ENCODE measurements at regions not wholly inside any gene's neighbourhood (a gene's known extent, or its start where the extent isn't known, plus 50 kb on each side); places are given as distances from the start of the nearest gene placed in this dataset.
A peak's percentile ranks its signal among the peaks of the same experiment; 100 is the strongest.

- DNase-seq (ENCODE audit: low read depth): no peak
Measured at GRCh38 chr9:103397868-103398600, 402.9 kb downstream of the CYLC2 start.

- no peak for DNase-seq (ENCODE audit: low read depth)
Measured at GRCh38 chr9:103399535-103399934, 404.4 kb downstream of the CYLC2 start.

DNA sequence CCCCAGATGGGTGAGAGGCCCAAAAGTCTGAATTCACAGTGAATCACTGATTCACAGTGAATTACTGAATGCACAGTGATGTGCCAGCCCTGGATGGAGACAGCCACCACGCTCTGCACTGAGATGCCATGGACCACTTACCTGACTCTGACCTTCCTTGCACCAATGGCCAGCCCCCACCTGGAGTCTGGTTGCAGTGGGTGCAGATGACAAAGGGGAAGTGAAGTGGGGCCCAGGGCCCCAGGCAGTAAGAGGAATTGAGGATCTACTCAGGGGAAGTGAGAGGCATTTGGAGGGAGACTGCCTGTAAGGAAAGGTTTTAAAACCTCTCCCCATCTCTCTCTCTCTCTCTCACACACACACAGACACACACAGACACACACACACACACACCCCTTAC, 412.1 kb downstream of the CYLC2 start:
- no peak for DNase-seq (ENCODE audit: low read depth)

DNA sequence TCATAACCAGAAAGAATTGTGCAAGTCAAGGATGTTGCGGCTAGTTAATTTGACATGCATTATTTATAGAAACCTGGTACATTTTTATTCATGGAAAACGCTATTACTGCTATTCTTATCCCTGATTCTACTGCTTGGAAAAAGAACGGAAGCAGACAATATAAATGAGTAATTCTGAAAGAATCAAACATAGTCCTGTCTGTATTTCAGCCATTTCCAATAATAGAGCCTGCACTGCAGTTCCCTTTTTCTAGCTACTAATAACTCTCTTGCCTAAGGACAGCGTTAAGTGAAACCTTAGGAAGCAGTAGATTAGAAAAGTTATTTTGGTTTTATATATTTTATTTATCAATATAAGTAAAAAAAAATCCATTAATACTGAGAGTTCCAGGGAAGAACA, 414.9 kb downstream of the CYLC2 start:
- no peak for DNase-seq (ENCODE audit: low read depth)

- DNase-seq (ENCODE audit: low read depth): no peak
Measured at GRCh38 chr9:103427696-103428095, 432.6 kb downstream of the CYLC2 start.

DNA sequence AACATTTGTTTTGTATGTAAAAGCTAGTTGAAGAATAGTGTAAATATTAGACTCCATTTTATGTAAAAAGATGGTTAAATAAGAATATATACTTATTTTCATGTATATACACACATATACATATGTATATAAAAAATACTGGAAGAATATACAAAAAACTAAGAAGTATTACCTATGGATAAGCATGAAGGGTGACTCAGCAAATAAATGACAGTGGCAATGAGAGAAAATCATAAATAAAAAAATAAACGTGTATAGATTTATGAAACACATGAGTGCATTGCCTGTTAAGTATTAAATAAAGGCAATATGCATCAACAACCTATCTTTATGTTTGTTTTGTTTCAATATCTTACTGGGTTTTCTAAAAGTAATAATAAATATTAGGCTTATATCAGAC, 435.3 kb downstream of the CYLC2 start:
- no peak for DNase-seq (ENCODE audit: low read depth)

DNA sequence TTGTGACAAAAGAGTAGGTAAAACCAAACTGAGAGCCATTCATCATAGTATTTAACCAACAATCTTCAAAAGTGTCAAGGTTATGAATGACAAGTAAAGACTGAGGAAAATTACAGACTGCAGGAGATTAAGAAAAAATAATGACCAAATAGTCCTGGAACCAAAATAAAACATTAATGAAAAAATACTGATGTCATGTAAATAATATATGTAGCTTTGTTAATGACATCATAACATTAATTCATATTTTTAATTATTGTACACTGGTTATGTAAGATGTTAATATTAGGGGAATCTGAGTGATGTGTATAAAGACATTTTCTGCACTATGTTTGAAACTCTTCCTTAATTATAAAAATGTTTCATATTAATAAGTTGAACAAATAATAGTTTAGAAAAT, 436.7 kb downstream of the CYLC2 start:
- DNase-seq (ENCODE audit: low read depth): no peak

- DNase-seq (ENCODE audit: low read depth): no peak
Measured at GRCh38 chr9:103444176-103444575, 449.0 kb downstream of the CYLC2 start.

DNA sequence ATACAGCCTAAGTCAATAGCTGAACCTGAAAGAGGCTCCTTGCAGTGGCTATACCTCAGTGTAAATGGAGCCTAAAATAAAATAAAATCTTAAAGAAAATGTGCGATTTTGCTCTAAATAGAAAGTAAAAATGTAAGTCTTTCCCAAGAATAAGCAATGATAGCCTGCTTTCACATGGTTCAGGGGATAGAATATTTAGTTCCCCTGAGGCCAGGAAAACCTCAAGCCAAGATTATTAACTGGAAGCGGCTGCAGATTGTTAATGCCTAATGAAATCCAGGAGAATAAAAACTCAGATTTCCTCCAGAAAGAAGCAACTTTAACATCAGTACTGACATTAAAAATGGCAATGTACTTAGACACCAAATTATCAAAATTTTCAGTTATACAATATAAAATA, 463.7 kb downstream of the CYLC2 start:
- no peak for DNase-seq (ENCODE audit: low read depth)

DNA sequence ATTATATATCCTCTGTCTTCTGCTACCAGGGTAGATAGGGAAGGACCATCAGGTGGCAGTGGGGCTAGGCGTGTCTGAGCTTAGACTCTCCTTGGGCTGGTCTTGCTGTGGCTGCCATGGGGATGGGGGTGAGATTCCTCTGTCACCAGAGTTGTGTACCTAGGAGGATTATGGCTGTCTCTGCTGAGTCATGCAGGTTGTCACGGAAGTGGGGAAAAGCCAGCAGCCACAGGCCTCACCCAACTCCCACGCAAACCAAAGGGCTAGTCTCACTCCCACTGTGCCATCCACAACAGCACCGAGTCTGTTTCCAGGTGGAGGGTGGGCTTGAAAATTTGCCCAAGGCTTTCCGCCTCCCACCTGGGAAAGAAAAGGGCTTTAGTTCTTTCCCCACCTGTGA, 476.1 kb downstream of the CYLC2 start:
- no peak for DNase-seq (ENCODE audit: low read depth)

GRCh38 chr9:103474156-103474555, 479.0 kb downstream of the CYLC2 start:
- DNase-seq (ENCODE audit: low read depth): no peak

- DNase-seq (ENCODE audit: low read depth): no peak
Measured at GRCh38 chr9:103483471-103484096, 488.5 kb downstream of the CYLC2 start.

DNA sequence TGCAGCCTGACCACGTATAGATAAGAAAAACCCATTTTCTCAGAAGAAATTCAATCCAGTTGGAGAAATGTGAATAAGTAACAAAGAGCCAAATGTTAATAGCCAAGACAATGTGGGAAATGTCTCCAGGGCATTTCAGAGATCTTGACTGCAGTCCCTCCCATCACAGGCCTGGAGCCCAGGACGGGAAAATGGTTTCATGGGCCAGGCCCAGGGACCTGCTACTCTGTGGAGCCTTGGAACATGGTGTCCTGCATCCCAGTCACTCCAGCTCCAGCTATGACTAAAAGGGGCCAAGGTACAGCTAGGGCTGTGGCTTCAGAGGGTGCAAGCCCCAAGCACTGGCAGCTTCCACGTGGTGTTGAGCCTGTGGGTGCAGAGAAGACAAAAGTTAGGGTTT, 490.0 kb downstream of the CYLC2 start:
- no peak for DNase-seq (ENCODE audit: low read depth)

GRCh38 chr9:103514767-103515166, 519.6 kb downstream of the CYLC2 start:
- DNase-seq (ENCODE audit: low read depth): no peak

GRCh38 chr9:103522409-103522808, 527.3 kb downstream of the CYLC2 start:
- DNase-seq (ENCODE audit: low read depth): no peak

- DNase-seq (ENCODE audit: low read depth): no peak
Measured at GRCh38 chr9:103530934-103531333, 535.8 kb downstream of the CYLC2 start.

GRCh38 chr9:103533318-103533717, 538.2 kb downstream of the CYLC2 start:
- no peak for DNase-seq (ENCODE audit: low read depth)

DNA sequence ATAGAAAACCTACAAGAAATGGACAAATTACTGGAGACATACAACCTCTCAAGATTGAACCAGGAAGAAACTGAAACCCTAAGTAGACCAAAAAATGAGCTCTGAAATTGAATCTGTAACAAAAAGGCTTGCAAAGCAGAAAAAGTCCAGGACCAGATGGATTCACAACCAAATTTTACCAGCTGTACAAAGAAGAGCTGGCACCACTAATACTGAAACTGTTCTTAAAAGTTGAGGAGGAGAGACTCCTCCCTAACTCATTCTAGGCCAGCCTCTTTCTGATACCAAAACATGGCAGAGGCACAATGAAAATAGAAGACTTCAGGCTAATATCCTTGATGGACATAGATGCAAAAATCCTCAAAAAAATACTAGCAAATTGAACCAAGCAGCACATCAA, 542.3 kb downstream of the CYLC2 start:
- DNase-seq (ENCODE audit: low read depth): no peak

- DNase-seq (ENCODE audit: low read depth): peak; percentile 3
Measured at GRCh38 chr9:103545260-103545659, 548.8 kb upstream of the SMC2 start.

GRCh38 chr9:103552712-103553111, 541.4 kb upstream of the SMC2 start:
- no peak for DNase-seq (ENCODE audit: low read depth)

DNA sequence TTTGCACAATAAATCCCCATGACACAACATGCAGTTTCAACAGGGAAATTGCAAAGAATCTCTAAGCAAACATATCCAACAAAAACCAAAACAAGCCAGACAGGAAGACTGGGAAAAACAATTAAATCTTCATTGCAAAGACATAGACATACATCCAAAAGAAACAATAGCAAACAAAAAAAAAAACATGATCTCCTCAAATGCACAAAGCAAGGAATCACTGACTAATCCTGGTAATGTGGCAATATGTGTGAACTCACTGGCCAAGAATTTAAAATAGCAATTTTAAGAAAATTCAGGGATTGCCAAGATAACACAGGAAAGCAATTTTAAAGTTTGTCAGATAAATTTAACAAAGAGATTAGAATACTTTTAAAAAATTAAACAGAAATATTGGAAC, 520.1 kb upstream of the SMC2 start:
- no peak for DNase-seq (ENCODE audit: low read depth)

GRCh38 chr9:103586721-103587120, 507.4 kb upstream of the SMC2 start:
- no peak for DNase-seq (ENCODE audit: low read depth)

DNA sequence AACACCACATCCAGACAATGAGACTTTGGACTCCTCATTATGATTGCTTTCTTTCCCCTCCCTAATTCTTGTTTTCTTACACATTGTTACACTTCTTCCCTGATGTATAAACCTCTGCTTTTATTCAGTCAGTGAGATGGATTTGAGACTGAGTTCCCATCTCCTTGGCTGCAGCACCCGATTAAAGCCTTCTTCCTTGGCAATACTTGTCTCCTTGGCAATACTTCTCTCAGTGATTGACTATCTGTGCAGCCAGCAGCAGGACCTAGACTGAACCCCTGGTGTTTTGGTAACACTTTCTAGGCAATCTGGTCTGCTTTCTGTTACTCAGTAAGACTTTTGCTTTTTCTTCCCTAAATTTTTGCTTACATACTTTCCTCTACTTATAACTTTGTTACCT, 492.8 kb upstream of the SMC2 start:
- no peak for DNase-seq (ENCODE audit: low read depth)

All from myocyte (in vitro differentiated cells).